CD8-positive, alpha-beta memory T cell (primary cell): ENCODE measurements at regions not wholly inside any gene's neighbourhood (a gene's known extent, or its start where the extent isn't known, plus 50 kb on each side); places are given as distances from the start of the nearest gene placed in this dataset.

Experiments used
- CTCF ChIA-PET: fragments of 350-600 bp; sonication (Branson Sonifier 250); formaldehyde crosslinking; loops from one replicate; lab custom pipeline; 2021; ENCODE audit warnings: antibody characterized with exemption; lab: Charles Lee
- POLR2A ChIA-PET: fragments of 350-600 bp; sonication (Branson Sonifier 250); formaldehyde crosslinking; loops from one replicate; lab custom pipeline; 2021; ENCODE audit warnings: antibody characterized with exemption; lab: Charles Lee
- DNase-seq, 5 donors: peaks; one replicate each; pipeline versions ENCODE4 v3.0.0 to v3.0.0-alpha.2; 2020 to 2022; ENCODE audit warnings: mixed read lengths in 1 of 5
- H3K27ac ChIP-seq: one replicate; pipeline ENCODE4 v1.7.0; 2013; ENCODE audit warnings: low read depth, mild to moderate bottlenecking, low read length, moderate library complexity
- H3K27me3 ChIP-seq: 2 replicates; pipeline ENCODE4 v1.7.0; 2013; ENCODE audit warnings: low read length, mild to moderate bottlenecking; ENCODE audit not compliant: insufficient read depth, poor library complexity, severe bottlenecking
- H3K36me3 ChIP-seq: 2 replicates; pipeline ENCODE4 v1.7.0; 2013; ENCODE audit warnings: mild to moderate bottlenecking, low read length, moderate library complexity; ENCODE audit not compliant: insufficient read depth
- H3K4me1 ChIP-seq: 2 replicates; pipeline ENCODE4 v1.7.0; 2013; ENCODE audit warnings: mild to moderate bottlenecking, low read length, moderate library complexity; ENCODE audit not compliant: insufficient read depth
- H3K4me3 ChIP-seq: 2 replicates; pipeline ENCODE4 v1.7.0; 2013; ENCODE audit warnings: mild to moderate bottlenecking, low read length
- H3K9me3 ChIP-seq: 2 replicates; pipeline ENCODE4 v1.7.0; 2013; ENCODE audit warnings: mild to moderate bottlenecking, low read length
- H3K27ac Mint-ChIP-seq, 8 donors: one replicate each; pipeline ENCODE4 v1.8.0; 2020 to 2021; ENCODE audit warnings: mixed read lengths in 8 of 8, mild to moderate bottlenecking in 6 of 8, inconsistent platforms in 3 of 8, moderate library complexity in 3 of 8
- H3K27me3 Mint-ChIP-seq, 2 donors: one replicate each; pipeline ENCODE4 v1.8.0; 2020 to 2021; ENCODE audit warnings: mixed read lengths in 2 of 2, mild to moderate bottlenecking in 1 of 2, moderate library complexity in 1 of 2
- H3K36me3 Mint-ChIP-seq, 3 donors: one replicate each; pipeline ENCODE4 v1.8.0; 2020 to 2021; ENCODE audit warnings: mixed read lengths in 3 of 3, inconsistent platforms in 1 of 3, mild to moderate bottlenecking in 1 of 3
- H3K4me1 Mint-ChIP-seq, 3 donors: one replicate each; pipeline ENCODE4 v1.8.0; 2020 to 2021; ENCODE audit warnings: mixed read lengths in 3 of 3, inconsistent platforms in 1 of 3, mild to moderate bottlenecking in 1 of 3
- H3K4me3 Mint-ChIP-seq, 7 donors: one replicate each; pipeline ENCODE4 v1.8.0; 2020 to 2021; ENCODE audit warnings: mixed read lengths in 7 of 7, mild to moderate bottlenecking in 6 of 7, moderate library complexity in 4 of 7, inconsistent platforms in 2 of 7
- H3K9me3 Mint-ChIP-seq, 5 donors: one replicate each; pipeline ENCODE4 v1.8.0; 2020 to 2022; ENCODE audit warnings: mixed read lengths in 5 of 5, mild to moderate bottlenecking in 3 of 5, moderate library complexity in 2 of 5, inconsistent platforms in 1 of 5

- Histone ChIP-seq H3K9me3 (no peaks in the 10 kb centered on the region), H3K36me3 (no peaks in the 10 kb centered on the region), H3K4me1 (no peaks in the 10 kb centered on the region), H3K4me3 (no peak overlapping the region), H3K27ac (no peak overlapping the region), H3K27me3 (no peaks in the 10 kb centered on the region)
- Mint-ChIP-seq H3K27me3 (no peaks in the 10 kb centered on the region), H3K4me3 (no peak overlapping the region), H3K9me3 (peaks cover 0 to 2% (median 0%) of the 10 kb centered on the region in 5 donors), H3K4me1 (peaks cover 5 to 10% (median 7%) of the 10 kb centered on the region in 3 donors), H3K36me3 (no peaks in the 10 kb centered on the region), H3K27ac (no peak overlapping the region)
- CTCF ChIA-PET, result interaction anchor here (0.8 to 1.4 kb wide), 3 partner anchors 34 to 287 kb away, joined by 3 read pairs; no protein-coding TSS in a partner anchor
- DNase-seq, result no peak
- POLR2A ChIA-PET, result no interaction called here
These were observed 512.9 kb upstream of the ACVR2A start for GRCh38 chr2:147331790-147332419.

GRCh38 chr2:147330925-147331324 lies 513.9 kb upstream of the ACVR2A start:
- Histone ChIP-seq H3K4me3 (no peak overlapping the region), H3K36me3 (no peaks in the 10 kb centered on the region), H3K27me3 (no peaks in the 10 kb centered on the region), H3K27ac (no peak overlapping the region), H3K9me3 (no peaks in the 10 kb centered on the region), H3K4me1 (no peaks in the 10 kb centered on the region)
- DNase-seq, result no peak
- CTCF ChIA-PET, result interaction anchor here (0.8 to 1.4 kb wide), 3 partner anchors 33 to 286 kb away, joined by 3 read pairs; no protein-coding TSS in a partner anchor
- POLR2A ChIA-PET, result no interaction called here
- Mint-ChIP-seq H3K27me3 (no peaks in the 10 kb centered on the region), H3K4me1 (peaks cover 5 to 11% (median 8%) of the 10 kb centered on the region in 3 donors), H3K27ac (no peak overlapping the region), H3K36me3 (no peaks in the 10 kb centered on the region), H3K9me3 (peaks cover 0 to 2% (median 0%) of the 10 kb centered on the region in 5 donors), H3K4me3 (no peak overlapping the region)

GRCh38 chr2:147327613-147328012 lies 517.2 kb upstream of the ACVR2A start:
- Histone ChIP-seq H3K4me1 (no peaks in the 10 kb centered on the region), H3K27ac (no peak overlapping the region), H3K9me3 (no peaks in the 10 kb centered on the region), H3K27me3 (no peaks in the 10 kb centered on the region), H3K36me3 (no peaks in the 10 kb centered on the region), H3K4me3 (no peak overlapping the region)
- ChIA-PET CTCF (no interaction called here), POLR2A (no interaction called here)
- Mint-ChIP-seq H3K4me1 (peaks cover 5 to 11% (median 8%) of the 10 kb centered on the region in 3 donors), H3K27ac (peak overlapping the region in 2 of 8 donors; percentile 40 to 67), H3K4me3 (peak overlapping the region in 4 of 7 donors; percentile 14 to 66 (median 44)), H3K9me3 (peaks cover 0 to 4% (median 0%) of the 10 kb centered on the region in 5 donors), H3K27me3 (no peaks in the 10 kb centered on the region), H3K36me3 (no peaks in the 10 kb centered on the region)
- DNase-seq, result no peak

GRCh38 chr2:147325990-147326389 lies 518.8 kb upstream of the ACVR2A start:
- Mint-ChIP-seq H3K9me3 (peaks cover 0 to 5% (median 2%) of the 10 kb centered on the region in 5 donors), H3K4me3 (no peak overlapping the region), H3K27me3 (no peaks in the 10 kb centered on the region), H3K36me3 (no peaks in the 10 kb centered on the region), H3K4me1 (peaks cover 5 to 11% (median 8%) of the 10 kb centered on the region in 3 donors), H3K27ac (no peak overlapping the region)
- CTCF ChIA-PET, result no interaction called here
- POLR2A ChIA-PET, result no interaction called here
- no peak for DNase-seq
- H3K27me3 ChIP-seq, result no peaks in the 10 kb centered on the region
- no peaks in the 10 kb centered on the region for H3K4me1 ChIP-seq
- no peak overlapping the region for H3K27ac ChIP-seq
- H3K9me3 ChIP-seq, result no peaks in the 10 kb centered on the region
- H3K36me3 ChIP-seq, result no peaks in the 10 kb centered on the region
- no peak overlapping the region for H3K4me3 ChIP-seq

- POLR2A ChIA-PET, result no interaction called here
- H3K36me3 ChIP-seq, result no peaks in the 10 kb centered on the region
- Mint-ChIP-seq H3K27me3 (no peaks in the 10 kb centered on the region), H3K9me3 (peaks cover 3 to 23% (median 12%) of the 10 kb centered on the region in 5 donors), H3K27ac (no peak overlapping the region), H3K4me3 (no peak overlapping the region), H3K36me3 (no peaks in the 10 kb centered on the region), H3K4me1 (no peaks in the 10 kb centered on the region)
- no peaks in the 10 kb centered on the region for H3K4me1 ChIP-seq
- DNase-seq, result no peak
- no peaks in the 10 kb centered on the region for H3K9me3 ChIP-seq
- no peak overlapping the region for H3K27ac ChIP-seq
- no peaks in the 10 kb centered on the region for H3K27me3 ChIP-seq
- CTCF ChIA-PET, result no interaction called here
- H3K4me3 ChIP-seq, result no peak overlapping the region
These were observed 524.7 kb upstream of the ACVR2A start for GRCh38 chr2:147320146-147320545.

GRCh38 chr2:147311058-147311430 lies 533.8 kb upstream of the ACVR2A start:
- no peak for DNase-seq
- ChIA-PET POLR2A (no interaction called here), CTCF (no interaction called here)
- Mint-ChIP-seq H3K27me3 (no peaks in the 10 kb centered on the region), H3K4me1 (peaks cover 0 to 4% (median 0%) of the 10 kb centered on the region in 3 donors), H3K27ac (no peak overlapping the region), H3K4me3 (no peak overlapping the region), H3K36me3 (no peaks in the 10 kb centered on the region), H3K9me3 (no peaks in the 10 kb centered on the region)
- Histone ChIP-seq H3K4me3 (no peak overlapping the region), H3K27ac (no peak overlapping the region), H3K9me3 (no peaks in the 10 kb centered on the region), H3K27me3 (no peaks in the 10 kb centered on the region), H3K4me1 (no peaks in the 10 kb centered on the region), H3K36me3 (no peaks in the 10 kb centered on the region)

- no peak overlapping the region for H3K27ac ChIP-seq
- DNase-seq, result no peak
- ChIA-PET POLR2A (no interaction called here), CTCF (no interaction called here)
- H3K4me1 Mint-ChIP-seq, result peaks cover 0 to 4% (median 0%) of the 10 kb centered on the region in 3 donors
- no peaks in the 10 kb centered on the region for H3K4me1 ChIP-seq
- no peaks in the 10 kb centered on the region for H3K9me3 ChIP-seq
- H3K27me3 Mint-ChIP-seq, result no peaks in the 10 kb centered on the region
- H3K4me3 Mint-ChIP-seq, result no peak overlapping the region
- H3K9me3 Mint-ChIP-seq, result no peaks in the 10 kb centered on the region
- no peaks in the 10 kb centered on the region for H3K36me3 ChIP-seq
- H3K36me3 Mint-ChIP-seq, result no peaks in the 10 kb centered on the region
- no peak overlapping the region for H3K27ac Mint-ChIP-seq
- no peak overlapping the region for H3K4me3 ChIP-seq
- H3K27me3 ChIP-seq, result no peaks in the 10 kb centered on the region
These were observed 534.3 kb upstream of the ACVR2A start for GRCh38 chr2:147310335-147311057.

GRCh38 chr2:147297820-147298219 lies 547.0 kb upstream of the ACVR2A start:
- DNase-seq, result peak in 1 of 5 donors; percentile 15
- H3K4me3 ChIP-seq, result no peak overlapping the region
- no peak overlapping the region for H3K27ac ChIP-seq
- no peaks in the 10 kb centered on the region for H3K9me3 ChIP-seq
- peaks cover 21% of the 10 kb centered on the region for H3K4me1 ChIP-seq
- Mint-ChIP-seq H3K27me3 (peaks cover 0 to 2% of the 10 kb centered on the region in 2 donors), H3K27ac (peak overlapping the region in 7 of 8 donors; percentile 12 to 89 (median 70)), H3K4me1 (peaks cover 18 to 67% (median 29%) of the 10 kb centered on the region in 3 donors), H3K9me3 (peaks cover 0 to 12% (median 1%) of the 10 kb centered on the region in 5 donors), H3K36me3 (peaks cover 0 to 3% (median 0%) of the 10 kb centered on the region in 3 donors), H3K4me3 (peak overlapping the region in 5 of 7 donors; percentile 4 to 58 (median 20))
- CTCF ChIA-PET, result interaction anchor here (0.9 kb wide), 1 partner anchor 34 kb away, joined by 3 read pairs; no protein-coding TSS in a partner anchor
- no peaks in the 10 kb centered on the region for H3K36me3 ChIP-seq
- POLR2A ChIA-PET, result no interaction called here
- no peaks in the 10 kb centered on the region for H3K27me3 ChIP-seq
